ENCODE measurements at regions not wholly inside any gene's neighbourhood (a gene's known extent, or its start where the extent isn't known, plus 50 kb on each side); places are given as distances from the start of the nearest gene placed in this dataset.
A peak's percentile ranks its signal among the peaks of the same experiment; 100 is the strongest.

- Histone ChIP-seq H3K4me3 (no peak overlapping the region), H3K27ac (no peak overlapping the region), H3K9me3 (no peaks in the 10 kb centered on the region), H3K36me3 (no peaks in the 10 kb centered on the region), H3K27me3 (replicated peaks; ENCODE audit: insufficient read depth) (no peaks in the 10 kb centered on the region), H3K4me1 (ENCODE audit: control insufficient read depth in 1 of 2, low read depth in 2 of 2) (no peaks in the 10 kb centered on the region)
- DNase-seq (ENCODE audit: low spot score) (no peak), ATAC-seq (ENCODE audit: insufficient number of reproducible peaks, low FRiP score, low read depth) (no peak)
- no peak for TF ChIP-seq CTCF (IDR thresholded peaks at IDR 0.05)
Observed at GRCh38 chr12:94889445-94890210, 113.9 kb downstream of the NDUFA12 start.

DNA sequence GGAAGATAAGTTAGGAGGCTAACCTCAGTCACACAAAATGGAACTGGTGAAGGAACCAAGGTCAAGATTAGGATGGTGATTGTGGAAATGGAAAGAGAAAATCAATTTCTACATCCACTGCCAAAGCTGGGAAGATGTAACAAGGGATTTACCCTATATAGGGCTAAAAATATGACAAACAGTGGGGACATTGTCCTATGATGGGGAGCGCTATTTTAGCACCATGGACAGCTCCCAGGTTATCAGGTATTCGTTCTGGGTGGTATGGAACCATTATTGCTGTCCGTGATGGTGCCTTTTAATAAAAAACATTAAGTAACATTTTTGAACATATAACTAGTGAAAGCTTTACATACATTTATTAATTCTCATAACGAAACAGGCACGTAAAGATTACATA is 124.0 kb downstream of the NDUFA12 start:
- Histone ChIP-seq H3K4me3 (no peak overlapping the region), H3K4me1 (ENCODE audit: control insufficient read depth in 1 of 2, low read depth in 2 of 2) (peaks cover 0 to 1% of the 10 kb centered on the region in 2 donors), H3K36me3 (no peaks in the 10 kb centered on the region), H3K27me3 (replicated peaks; ENCODE audit: insufficient read depth) (no peaks in the 10 kb centered on the region), H3K9me3 (no peaks in the 10 kb centered on the region), H3K27ac (no peak overlapping the region)
- DNase-seq (ENCODE audit: low spot score) (no peak), ATAC-seq (ENCODE audit: insufficient number of reproducible peaks, low FRiP score, low read depth) (no peak)
- TF ChIP-seq CTCF (IDR thresholded peaks at IDR 0.05) = no peak

- peaks cover 15% of the 10 kb centered on the region for H3K27me3 ChIP-seq (replicated peaks; ENCODE audit: insufficient read depth)
- peaks cover 6% of the 10 kb centered on the region in 2 donors for H3K4me1 ChIP-seq (ENCODE audit: control insufficient read depth in 1 of 2, low read depth in 2 of 2)
- no peak overlapping the region for H3K4me3 ChIP-seq
- H3K9me3 ChIP-seq = no peaks in the 10 kb centered on the region
- H3K27ac ChIP-seq = no peak overlapping the region
- no peak for TF ChIP-seq CTCF (IDR thresholded peaks at IDR 0.05)
- ATAC-seq (ENCODE audit: insufficient number of reproducible peaks, low FRiP score, low read depth) = no peak
- DNase-seq (ENCODE audit: low spot score) = no peak
- no peaks in the 10 kb centered on the region for H3K36me3 ChIP-seq
Observed at GRCh38 chr12:94875525-94875924, 128.0 kb downstream of the NDUFA12 start.

DNA sequence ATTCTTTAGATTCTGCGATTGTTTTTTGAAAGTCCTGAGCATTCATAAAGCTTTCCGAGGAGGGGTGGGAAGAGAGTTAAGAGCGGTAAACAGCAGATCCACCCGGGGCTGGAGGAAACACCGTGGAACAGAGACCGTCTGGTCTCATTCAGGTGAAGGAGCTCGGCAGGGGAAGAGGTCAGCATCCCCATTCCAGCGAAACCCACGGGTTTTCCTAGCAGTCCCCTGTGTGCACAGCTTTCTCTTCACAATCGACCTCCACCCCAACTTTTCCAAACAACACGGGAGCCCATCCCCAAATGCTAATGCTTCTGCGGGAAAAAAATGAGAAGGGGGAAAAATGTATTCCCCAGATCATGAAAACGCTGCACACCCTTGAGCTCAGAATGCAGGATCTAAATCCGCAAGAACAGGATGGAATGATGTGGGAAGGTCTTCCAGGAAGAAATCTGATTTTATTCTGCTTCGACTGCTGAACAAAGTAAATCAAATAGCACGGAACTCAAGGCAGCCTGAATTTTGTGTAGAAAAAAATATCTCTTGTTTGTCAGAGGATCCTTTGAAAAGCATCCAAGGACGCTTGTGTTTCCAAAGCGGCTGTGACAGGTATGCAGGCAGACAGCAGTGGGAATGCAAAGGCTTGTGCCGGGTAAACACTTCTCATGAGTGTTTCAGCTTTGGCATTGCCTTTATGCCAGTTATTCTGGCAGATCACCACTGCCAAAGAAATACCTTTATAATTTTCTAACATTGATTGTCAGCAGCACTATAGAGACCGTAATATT is 128.8 kb downstream of the NDUFA12 start:
- Histone ChIP-seq H3K9me3 (no peaks in the 10 kb centered on the region), H3K36me3 (no peaks in the 10 kb centered on the region), H3K27ac (no peak overlapping the region), H3K4me3 (peak overlapping the region; percentile 77), H3K4me1 (ENCODE audit: control insufficient read depth in 1 of 2, low read depth in 2 of 2) (peaks cover 6% of the 10 kb centered on the region in 2 donors), H3K27me3 (replicated peaks; ENCODE audit: insufficient read depth) (peaks cover 15% of the 10 kb centered on the region)
- DNase-seq (ENCODE audit: low spot score) = no peak
- no peak for ATAC-seq (ENCODE audit: insufficient number of reproducible peaks, low FRiP score, low read depth)
- TF ChIP-seq CTCF (IDR thresholded peaks at IDR 0.05) = no peak

DNA sequence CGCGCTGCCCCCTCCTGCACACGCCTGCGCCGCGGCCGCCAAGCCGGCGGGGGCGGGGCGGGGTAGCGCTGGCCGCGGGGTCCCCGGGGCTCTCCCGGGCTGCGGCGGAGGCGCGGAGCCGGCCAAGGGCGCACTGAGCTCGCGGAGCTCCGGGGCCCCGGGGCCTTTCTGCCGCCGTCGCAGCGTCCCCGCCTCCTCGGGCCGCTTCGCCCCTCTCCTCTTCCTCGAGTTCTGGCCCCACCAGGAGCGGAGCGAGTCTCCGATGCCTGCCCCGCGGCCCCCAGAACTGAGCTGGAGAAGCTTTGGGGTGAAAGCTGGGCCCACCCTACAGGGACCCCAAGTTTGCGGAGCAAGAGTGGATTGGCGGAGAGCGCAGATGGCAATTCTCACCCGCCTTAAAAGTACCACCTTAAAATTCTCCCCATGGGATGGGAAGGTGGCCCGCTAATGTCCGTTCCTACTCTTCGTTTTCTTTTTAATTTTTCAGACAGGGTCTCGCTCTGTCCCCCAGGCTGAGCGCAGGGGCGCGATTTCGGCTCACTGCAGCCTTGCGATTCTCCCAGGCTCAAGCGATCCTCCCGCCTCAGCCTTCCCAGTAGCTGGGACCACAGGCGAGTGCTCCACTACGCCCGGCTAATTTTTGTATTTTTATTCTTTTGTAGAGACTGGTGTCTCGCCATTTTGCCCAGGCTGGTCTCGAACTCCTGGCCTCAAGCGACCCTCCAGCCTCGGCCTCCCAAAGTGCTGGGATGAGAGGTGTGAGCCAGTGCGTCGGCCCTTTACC is 129.6 kb downstream of the NDUFA12 start:
- Histone ChIP-seq H3K4me3 (peak overlapping the region; percentile 77), H3K36me3 (no peaks in the 10 kb centered on the region), H3K4me1 (ENCODE audit: control insufficient read depth in 1 of 2, low read depth in 2 of 2) (peaks cover 6% of the 10 kb centered on the region in 2 donors), H3K27me3 (replicated peaks; ENCODE audit: insufficient read depth) (peaks cover 15% of the 10 kb centered on the region), H3K9me3 (no peaks in the 10 kb centered on the region), H3K27ac (no peak overlapping the region)
- no peak for ATAC-seq (ENCODE audit: insufficient number of reproducible peaks, low FRiP score, low read depth)
- DNase-seq (ENCODE audit: low spot score) = no peak
- TF ChIP-seq CTCF (IDR thresholded peaks at IDR 0.05) = no peak

Data from thoracic aorta (tissue), 2 donors.